Muscle of leg (tissue), 3 donors: ENCODE measurements at regions not wholly inside any gene's neighbourhood (a gene's known extent, or its start where the extent isn't known, plus 50 kb on each side); places are given as distances from the start of the nearest gene placed in this dataset.
"Not testable (repeated sequence)": the region's sequence is repeated elsewhere in the genome, so short reads cannot be mapped to it uniquely, and the experiment has no call there.

Experiments used
- DNase-seq: peaks from one replicate; pipeline ENCODE4 v3.0.0; 2013
- H3K27ac ChIP-seq: one replicate; pipeline ENCODE4 v1.5.1; 2013; ENCODE audit warnings: mild to moderate bottlenecking, low read length, control low read depth
- H3K27me3 ChIP-seq: one replicate; pipeline ENCODE4 v1.6.1; 2013; ENCODE audit warnings: low read length; ENCODE audit not compliant: control insufficient read depth, insufficient read depth
- H3K36me3 ChIP-seq: one replicate; pipeline ENCODE4 v1.6.1; 2013; ENCODE audit warnings: low read length; ENCODE audit not compliant: control insufficient read depth, insufficient read depth
- H3K4me1 ChIP-seq: one replicate; pipeline ENCODE4 v1.6.1; 2013; ENCODE audit warnings: low read length; ENCODE audit not compliant: control insufficient read depth, insufficient read depth
- H3K4me3 ChIP-seq: one replicate; pipeline ENCODE4 v1.5.1; 2013; ENCODE audit warnings: low read length, control low read depth
- H3K9me3 ChIP-seq: replicated peaks from 2 replicates; pipeline ENCODE4 v1.6.1; 2013; ENCODE audit warnings: low read depth, low read length; ENCODE audit not compliant: control insufficient read depth
- WGBS: methylation state at CpG from one replicate; pipeline ENCODE4 v1.1.5; 2013; ENCODE audit warnings: missing lambda C conversion rate; ENCODE audit not compliant: insufficient coverage; 5-methylcytosine and 5-hydroxymethylcytosine counted together

DNA sequence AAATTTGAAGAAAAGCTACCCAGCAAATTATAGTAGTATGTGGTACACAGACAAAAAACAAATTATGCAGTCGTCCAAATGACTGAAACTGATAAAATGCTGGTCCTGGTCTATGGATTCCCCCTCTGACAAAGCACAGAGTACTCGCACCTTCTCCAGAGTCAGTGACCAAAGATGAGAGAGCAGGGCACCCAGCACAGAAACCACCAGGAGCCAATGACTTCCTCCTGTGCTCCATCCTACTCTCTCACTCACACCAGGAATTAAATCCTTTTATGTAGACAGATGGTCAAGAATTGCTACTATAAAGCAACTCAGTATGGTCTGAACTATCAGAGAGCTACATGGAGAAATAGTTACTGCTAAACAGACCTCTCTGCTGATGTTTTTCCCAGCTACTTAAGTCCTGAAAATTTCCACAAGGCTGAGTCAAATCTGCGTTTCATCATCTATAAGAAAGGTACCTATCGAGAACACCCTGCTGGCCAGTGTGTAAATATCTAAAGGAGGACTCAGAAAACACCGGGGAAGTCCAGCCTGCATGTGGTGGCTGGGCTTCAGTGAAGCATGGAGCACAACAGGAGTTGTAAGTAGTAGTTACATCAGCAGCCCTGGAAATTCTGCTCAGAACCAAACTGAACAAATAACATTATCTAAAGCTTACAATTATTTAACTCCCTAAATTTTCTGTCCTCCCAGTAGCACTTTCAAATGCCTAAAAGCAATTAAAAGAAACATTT is 84.5 kb upstream of the FBXO28 start:
- not testable (repeated sequence) for H3K4me3 ChIP-seq, H3K36me3 ChIP-seq, H3K27ac ChIP-seq, H3K4me1 ChIP-seq, DNase-seq, H3K27me3 ChIP-seq, H3K9me3 ChIP-seq
- WGBS, result no CpG with 5 or more reads among the region's 5 CpGs

DNA sequence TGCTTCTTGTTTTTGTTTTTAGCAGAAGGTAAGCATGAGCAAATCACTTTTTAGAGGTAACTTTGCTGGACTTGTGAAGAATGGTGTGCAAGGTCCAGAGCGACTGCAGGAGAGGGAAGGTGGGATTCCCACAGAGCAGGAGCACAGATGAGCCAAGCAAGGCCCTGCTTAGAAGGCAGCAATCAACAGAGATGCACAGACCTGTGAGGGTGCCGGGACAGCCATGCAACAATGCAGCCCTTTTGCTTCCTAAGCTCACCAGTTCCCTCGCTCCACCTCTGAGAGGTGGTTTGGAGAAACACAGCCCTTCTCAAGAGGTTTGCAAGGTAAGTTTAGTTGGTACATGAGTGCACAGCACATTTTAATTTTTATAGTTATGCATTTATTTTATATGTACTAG is 85.1 kb upstream of the FBXO28 start:
- DNase-seq, H3K27me3 ChIP-seq, H3K4me3 ChIP-seq, H3K36me3 ChIP-seq, H3K9me3 ChIP-seq, H3K27ac ChIP-seq, H3K4me1 ChIP-seq: not testable (repeated sequence)
- WGBS, result 80% methylated on average over 1 of the region's 3 CpGs

DNA sequence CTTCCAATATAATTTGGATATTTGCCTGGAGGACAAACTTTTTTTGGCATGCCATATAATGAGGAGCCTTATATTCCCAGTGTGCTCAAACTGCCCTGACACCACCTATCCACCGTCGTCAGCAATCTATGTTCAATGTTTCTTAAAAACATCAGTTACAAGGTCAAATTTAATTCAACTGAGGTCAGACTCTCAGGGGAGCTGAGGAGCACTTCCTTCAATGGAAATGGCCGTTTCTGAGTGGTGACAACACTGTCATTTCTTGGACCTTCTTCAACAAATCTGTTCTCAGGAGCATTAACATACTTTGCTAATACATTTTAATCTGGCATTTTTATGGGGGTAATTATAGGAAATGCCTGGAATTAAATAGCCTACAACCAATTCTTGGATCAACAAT is 90.8 kb upstream of the FBXO28 start:
- DNase-seq, H3K27ac ChIP-seq, H3K36me3 ChIP-seq, H3K4me3 ChIP-seq, H3K9me3 ChIP-seq, H3K27me3 ChIP-seq, H3K4me1 ChIP-seq: not testable (repeated sequence)
- no CpG with 5 or more reads among the region's 3 CpGs for WGBS

DNA sequence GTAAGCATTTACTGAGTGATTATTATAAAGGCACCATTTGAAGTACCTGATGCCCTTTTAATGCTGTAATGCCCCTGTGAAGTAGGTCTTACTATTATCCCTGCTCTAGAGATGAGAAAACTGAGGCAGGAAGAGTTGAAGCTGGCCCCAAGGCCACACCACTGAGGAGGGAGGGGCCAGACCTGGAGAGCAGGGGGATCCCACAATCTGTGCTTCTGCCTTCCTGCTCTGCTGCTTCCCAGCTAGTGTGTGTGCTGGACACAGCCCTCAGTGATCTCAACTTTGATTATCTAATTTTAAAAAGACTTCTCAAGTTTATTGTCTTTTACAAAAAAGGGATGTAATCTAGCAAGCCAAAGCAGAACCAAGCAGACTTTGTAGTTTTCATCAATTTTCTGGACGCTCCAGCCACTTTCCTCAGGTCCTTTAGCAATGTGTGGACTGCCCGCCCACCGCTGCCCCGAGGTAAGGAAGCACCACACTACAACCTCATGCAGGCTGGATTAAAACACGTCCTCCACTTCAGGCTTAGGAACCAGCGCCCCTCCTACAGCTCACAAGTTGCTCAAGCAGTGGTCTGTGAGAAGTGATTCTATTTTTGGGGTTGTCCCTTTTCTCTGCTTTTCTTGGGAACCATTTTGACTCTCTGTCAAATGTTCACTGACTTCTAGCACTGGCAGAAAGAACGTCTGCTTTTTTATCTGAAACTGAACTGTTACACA is 91.5 kb upstream of the FBXO28 start:
- H3K4me3 ChIP-seq, H3K36me3 ChIP-seq, H3K27me3 ChIP-seq, H3K4me1 ChIP-seq, DNase-seq, H3K27ac ChIP-seq, H3K9me3 ChIP-seq: not testable (repeated sequence)
- no CpG with 5 or more reads among the region's 7 CpGs for WGBS

DNA sequence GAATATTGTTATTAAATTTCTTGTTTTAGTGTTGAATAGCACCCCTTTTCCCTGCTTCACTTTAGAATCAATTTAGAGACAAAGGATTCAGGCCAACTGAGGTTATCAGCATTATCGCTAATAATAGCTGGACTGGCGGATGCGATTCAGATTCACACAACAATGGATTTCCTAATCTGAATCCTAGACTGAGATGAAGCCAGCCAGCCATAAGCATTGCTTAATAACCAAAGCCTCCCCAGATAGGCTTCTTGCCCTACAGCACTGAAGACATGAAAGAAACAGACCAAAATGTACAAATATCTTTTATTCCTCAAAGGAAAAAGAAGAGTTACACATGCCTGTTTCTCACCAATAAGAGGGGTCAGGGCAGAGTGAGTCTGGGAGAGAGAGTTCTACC is 94.0 kb upstream of the FBXO28 start:
- not testable (repeated sequence) for H3K36me3 ChIP-seq, H3K27ac ChIP-seq, H3K4me3 ChIP-seq, H3K27me3 ChIP-seq, H3K4me1 ChIP-seq, H3K9me3 ChIP-seq, DNase-seq
- no CpG with 5 or more reads among the region's 3 CpGs for WGBS

DNA sequence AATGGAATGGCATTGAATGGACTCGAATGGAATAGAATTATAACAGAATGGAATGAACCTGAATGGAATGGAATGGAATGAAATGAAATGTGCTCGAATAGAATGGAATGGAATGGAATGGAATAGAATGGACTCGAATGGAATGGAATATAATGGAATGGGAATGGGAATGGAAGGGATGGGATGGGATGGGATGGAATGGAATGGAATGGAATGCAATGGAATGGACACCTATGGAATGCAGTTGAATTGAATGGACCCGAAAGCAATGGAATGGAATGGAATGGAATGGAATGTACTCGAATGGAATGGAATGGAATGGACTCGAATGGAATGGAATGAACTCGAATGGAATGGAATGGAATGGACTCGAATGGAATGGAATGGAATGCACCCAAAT is 98.1 kb upstream of the FBXO28 start:
- not testable (repeated sequence) for H3K4me1 ChIP-seq, H3K4me3 ChIP-seq, DNase-seq, H3K36me3 ChIP-seq, H3K27ac ChIP-seq, H3K27me3 ChIP-seq
- H3K9me3 ChIP-seq, result peaks cover 29% of the 10 kb centered on the region
- 99% methylated on average over 8 of the region's 8 CpGs for WGBS

DNA sequence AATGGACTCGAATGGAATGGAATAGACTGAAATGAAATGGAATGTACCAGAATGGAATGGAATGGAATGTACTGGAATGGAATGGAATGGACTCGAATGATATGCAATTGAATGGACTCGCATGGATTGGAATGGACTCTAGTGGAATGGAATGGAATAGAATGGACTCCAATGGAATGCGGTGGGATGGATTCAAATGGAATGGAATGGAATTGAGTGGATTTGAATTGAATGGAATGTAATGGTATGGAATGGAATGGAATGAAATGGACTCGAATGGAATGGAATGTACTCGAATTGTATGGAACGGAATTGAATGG is 99.6 kb upstream of the FBXO28 start:
- no peaks in the 10 kb centered on the region for H3K4me1 ChIP-seq
- H3K27me3 ChIP-seq, result no peaks in the 10 kb centered on the region
- no peak overlapping the region for H3K27ac ChIP-seq
- H3K4me3 ChIP-seq, result no peak overlapping the region
- peaks cover 29% of the 10 kb centered on the region for H3K9me3 ChIP-seq
- 86% methylated on average over 6 of the region's 7 CpGs for WGBS
- H3K36me3 ChIP-seq, result no peaks in the 10 kb centered on the region
- no peak for DNase-seq

DNA sequence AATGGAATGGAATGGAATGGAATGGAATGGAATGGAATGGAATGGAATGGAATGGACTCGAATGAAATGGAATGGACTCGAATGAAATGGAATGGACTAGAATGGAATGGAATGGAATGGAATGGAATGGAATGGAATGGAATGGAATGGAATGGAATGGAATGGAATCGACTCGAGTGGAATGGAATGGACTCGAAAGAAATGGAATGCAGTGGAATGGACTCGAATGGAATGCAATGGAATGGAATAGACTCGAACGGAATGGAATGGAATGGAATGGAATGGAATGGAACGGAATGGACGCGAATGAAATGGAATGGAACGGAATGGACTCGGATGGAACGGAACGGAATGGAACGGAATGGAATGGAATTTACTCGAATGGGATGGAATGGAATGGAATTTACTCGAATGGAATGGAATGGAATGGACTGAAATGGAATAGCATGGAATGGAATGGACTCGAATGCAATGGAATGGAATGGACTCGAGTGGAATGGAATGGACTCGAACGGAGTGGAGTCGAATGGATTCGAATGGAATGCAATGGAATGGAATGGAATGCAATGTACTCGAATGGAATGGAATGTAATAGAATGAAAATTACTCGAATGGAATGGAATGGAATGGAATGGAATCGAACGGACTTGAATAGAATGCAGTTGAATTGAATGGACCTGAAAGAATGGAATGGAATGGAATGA is 100.1 kb upstream of the FBXO28 start:
- not testable (repeated sequence) for H3K27me3 ChIP-seq, DNase-seq, H3K36me3 ChIP-seq, H3K4me3 ChIP-seq, H3K27ac ChIP-seq, H3K4me1 ChIP-seq
- WGBS, result 90% methylated on average over 26 of the region's 28 CpGs
- peaks cover 29% of the 10 kb centered on the region for H3K9me3 ChIP-seq

DNA sequence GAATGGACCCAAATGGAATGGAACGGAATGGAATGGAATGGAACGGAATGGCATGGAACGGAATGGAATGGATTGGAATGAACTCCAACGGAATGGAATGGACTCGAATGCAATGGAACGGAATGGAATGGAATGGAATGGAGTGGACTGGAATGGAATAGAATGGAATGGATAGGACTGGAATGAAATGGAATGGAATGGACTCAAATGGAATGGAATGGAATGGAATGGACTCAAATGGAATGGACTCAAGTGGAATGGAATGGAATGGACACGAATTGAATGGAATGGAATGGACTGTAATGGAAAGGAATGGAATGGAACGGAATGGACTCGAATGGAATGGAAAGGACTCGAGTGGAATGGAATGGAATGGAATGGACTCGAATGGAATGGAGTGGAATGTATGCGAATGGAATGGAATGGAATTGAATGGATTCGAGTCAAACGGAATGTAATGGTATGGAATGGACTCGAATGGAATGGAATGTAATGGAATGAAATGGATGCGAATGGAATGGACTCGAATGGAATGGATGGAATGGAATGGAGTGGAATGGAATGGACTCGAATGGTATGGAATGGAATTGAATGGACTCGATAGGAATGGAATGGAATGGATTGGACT is 101.0 kb upstream of the FBXO28 start:
- not testable (repeated sequence) for DNase-seq, H3K27ac ChIP-seq, H3K27me3 ChIP-seq, H3K36me3 ChIP-seq, H3K4me3 ChIP-seq, H3K4me1 ChIP-seq
- 88% methylated on average over 19 of the region's 19 CpGs for WGBS
- H3K9me3 ChIP-seq, result peaks cover 29% of the 10 kb centered on the region

DNA sequence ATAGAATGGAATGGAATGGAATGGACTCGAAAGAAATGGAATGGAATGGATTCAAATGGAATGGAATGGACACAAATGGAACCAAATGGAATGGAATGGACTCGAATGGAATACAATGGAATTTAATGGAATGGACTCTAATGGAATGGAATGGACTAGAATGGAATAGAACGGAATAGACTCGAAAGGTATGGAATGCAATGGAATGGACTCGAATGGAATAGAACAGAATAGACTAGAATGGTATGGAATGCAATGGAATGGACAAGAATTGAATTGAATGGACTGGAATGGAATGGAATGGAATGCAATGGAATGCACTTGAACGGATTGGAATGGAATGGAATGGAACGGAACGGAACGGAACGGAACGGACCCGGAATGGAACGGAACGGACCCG is 101.7 kb upstream of the FBXO28 start:
- not testable (repeated sequence) for H3K27me3 ChIP-seq, H3K4me1 ChIP-seq, DNase-seq, H3K27ac ChIP-seq, H3K36me3 ChIP-seq, H3K4me3 ChIP-seq
- 92% methylated on average over 15 of the region's 15 CpGs for WGBS
- H3K9me3 ChIP-seq, result peaks cover 29% of the 10 kb centered on the region
